Neural progenitor cell (in vitro differentiated cells): ENCODE measurements at regions not wholly inside any gene's neighbourhood (a gene's known extent, or its start where the extent isn't known, plus 50 kb on each side); places are given as distances from the start of the nearest gene placed in this dataset.
A peak's percentile ranks its signal among the peaks of the same experiment; 100 is the strongest.

Source experiments
- DNase-seq: peaks from one replicate; pipeline ENCODE4 v3.0.0-alpha.2; 2016; ENCODE audit warnings: low spot score
- H2AFZ ChIP-seq: fragments of 200-600 bp; sonication (generic); replicated peaks from 2 replicates; pipeline ENCODE4 v1.6.1; 2016; ENCODE audit warnings: antibody characterized with exemption
- H3F3A ChIP-seq: fragments of 200-600 bp; sonication (generic); 2 replicates; pipeline ENCODE4 v1.6.1; 2016; ENCODE audit warnings: antibody characterized with exemption, low read depth
- H3K27ac ChIP-seq: fragments of 200-600 bp; sonication (generic); 2 replicates; pipeline ENCODE4 v1.5.1; 2016; ENCODE audit warnings: mild to moderate bottlenecking
- H3K27me3 ChIP-seq: fragments of 200-600 bp; sonication (generic); 2 replicates; pipeline ENCODE4 v1.6.1; 2016; ENCODE audit warnings: mild to moderate bottlenecking, moderate library complexity
- H3K36me3 ChIP-seq: fragments of 200-600 bp; sonication (generic); 2 replicates; pipeline ENCODE4 v1.5.1; 2016
- H3K4me1 ChIP-seq: fragments of 200-600 bp; sonication (generic); 2 replicates; pipeline ENCODE4 v1.6.1; 2016; ENCODE audit warnings: mixed run types
- H3K4me2 ChIP-seq: fragments of 200-600 bp; sonication (generic); 2 replicates; pipeline ENCODE4 v1.6.1; 2016
- H3K4me3 ChIP-seq: fragments of 200-600 bp; sonication (generic); 2 replicates; pipeline ENCODE4 v1.5.1; 2016
- H3K79me2 ChIP-seq: fragments of 200-600 bp; sonication (generic); 2 replicates; pipeline ENCODE4 v1.6.1; 2016; ENCODE audit warnings: low read depth
- H3K9ac ChIP-seq: fragments of 200-600 bp; sonication (generic); 2 replicates; pipeline ENCODE4 v1.6.1; 2016
- H3K9me3 ChIP-seq: fragments of 200-600 bp; sonication (generic); 2 replicates; pipeline ENCODE4 v1.5.1; 2016; ENCODE audit warnings: low read depth
- H4K20me1 ChIP-seq: fragments of 200-600 bp; sonication (generic); 2 replicates; pipeline ENCODE4 v1.6.1; 2016; ENCODE audit warnings: low read depth
- H3K27ac Mint-ChIP-seq: 3 replicates; pipeline ENCODE4 v1.8.0; 2021; ENCODE audit warnings: mixed read lengths
- H3K27me3 Mint-ChIP-seq: 2 replicates; pipeline ENCODE4 v1.8.0; 2022; ENCODE audit warnings: low read depth, mild to moderate bottlenecking, inconsistent platforms, moderate library complexity, mixed read lengths; ENCODE audit not compliant: insufficient read depth
- H3K36me3 Mint-ChIP-seq: 3 replicates; pipeline ENCODE4 v1.8.0; 2021; ENCODE audit warnings: mixed read lengths
- H3K4me1 Mint-ChIP-seq: 3 replicates; pipeline ENCODE4 v1.8.0; 2021; ENCODE audit warnings: mixed read lengths
- H3K4me3 Mint-ChIP-seq: 3 replicates; pipeline ENCODE4 v1.8.0; 2021; ENCODE audit warnings: mild to moderate bottlenecking, moderate library complexity, mixed read lengths
- H3K9me3 Mint-ChIP-seq: 3 replicates; pipeline ENCODE4 v1.8.0; 2020; ENCODE audit warnings: mixed read lengths
- EZH2 ChIP-seq: fragments of 200-600 bp; sonication (generic); IDR thresholded peaks from 2 replicates; pipeline ENCODE4 v1.6.1; 2017; ENCODE audit warnings: antibody characterized with exemption, mild to moderate bottlenecking, moderate library complexity
- EZH2phosphoT487 ChIP-seq: fragments of 200-600 bp; sonication (generic); IDR thresholded peaks from 2 replicates; pipeline ENCODE4 v1.6.1; 2017; ENCODE audit warnings: antibody characterized with exemption
- TF ChIP-seq, protein P1 (sequence below): fragments of 200-600 bp; sonication (generic); IDR thresholded peaks from 2 replicates; pipeline ENCODE4 v1.5.1; 2017; ENCODE audit warnings: antibody characterized with exemption, mild to moderate bottlenecking

GRCh38 chr14:46250113-46250703, 401.4 kb downstream of the RPL10L start:
- no peak overlapping the region for H3K4me3 ChIP-seq
- H3K4me1 Mint-ChIP-seq = no peaks in the 10 kb centered on the region
- no peaks in the 10 kb centered on the region for H3K27me3 ChIP-seq
- DNase-seq = peak; percentile 21
- H3K27ac Mint-ChIP-seq = no peak overlapping the region
- TF ChIP-seq EZH2 = no peak
- no peak for TF ChIP-seq EZH2phosphoT487
- TF ChIP-seq, protein P1, sequence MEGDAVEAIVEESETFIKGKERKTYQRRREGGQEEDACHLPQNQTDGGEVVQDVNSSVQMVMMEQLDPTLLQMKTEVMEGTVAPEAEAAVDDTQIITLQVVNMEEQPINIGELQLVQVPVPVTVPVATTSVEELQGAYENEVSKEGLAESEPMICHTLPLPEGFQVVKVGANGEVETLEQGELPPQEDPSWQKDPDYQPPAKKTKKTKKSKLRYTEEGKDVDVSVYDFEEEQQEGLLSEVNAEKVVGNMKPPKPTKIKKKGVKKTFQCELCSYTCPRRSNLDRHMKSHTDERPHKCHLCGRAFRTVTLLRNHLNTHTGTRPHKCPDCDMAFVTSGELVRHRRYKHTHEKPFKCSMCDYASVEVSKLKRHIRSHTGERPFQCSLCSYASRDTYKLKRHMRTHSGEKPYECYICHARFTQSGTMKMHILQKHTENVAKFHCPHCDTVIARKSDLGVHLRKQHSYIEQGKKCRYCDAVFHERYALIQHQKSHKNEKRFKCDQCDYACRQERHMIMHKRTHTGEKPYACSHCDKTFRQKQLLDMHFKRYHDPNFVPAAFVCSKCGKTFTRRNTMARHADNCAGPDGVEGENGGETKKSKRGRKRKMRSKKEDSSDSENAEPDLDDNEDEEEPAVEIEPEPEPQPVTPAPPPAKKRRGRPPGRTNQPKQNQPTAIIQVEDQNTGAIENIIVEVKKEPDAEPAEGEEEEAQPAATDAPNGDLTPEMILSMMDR = peak; percentile 78
- H3K4me1 ChIP-seq = no peaks in the 10 kb centered on the region
- no peak overlapping the region for H3K4me2 ChIP-seq
- no peaks in the 10 kb centered on the region for H3K36me3 Mint-ChIP-seq
- no peaks in the 10 kb centered on the region for H3F3A ChIP-seq
- no peaks in the 10 kb centered on the region for H4K20me1 ChIP-seq
- H3K9me3 Mint-ChIP-seq = peaks cover 3% of the 10 kb centered on the region
- no peak overlapping the region for H3K27ac ChIP-seq
- no peaks in the 10 kb centered on the region for H3K9me3 ChIP-seq
- no peak overlapping the region for H3K9ac ChIP-seq
- H3K4me3 Mint-ChIP-seq = no peak overlapping the region
- no peaks in the 10 kb centered on the region for H3K79me2 ChIP-seq
- no peak overlapping the region for H2AFZ ChIP-seq
- H3K27me3 Mint-ChIP-seq = no peaks in the 10 kb centered on the region
- no peaks in the 10 kb centered on the region for H3K36me3 ChIP-seq

DNA sequence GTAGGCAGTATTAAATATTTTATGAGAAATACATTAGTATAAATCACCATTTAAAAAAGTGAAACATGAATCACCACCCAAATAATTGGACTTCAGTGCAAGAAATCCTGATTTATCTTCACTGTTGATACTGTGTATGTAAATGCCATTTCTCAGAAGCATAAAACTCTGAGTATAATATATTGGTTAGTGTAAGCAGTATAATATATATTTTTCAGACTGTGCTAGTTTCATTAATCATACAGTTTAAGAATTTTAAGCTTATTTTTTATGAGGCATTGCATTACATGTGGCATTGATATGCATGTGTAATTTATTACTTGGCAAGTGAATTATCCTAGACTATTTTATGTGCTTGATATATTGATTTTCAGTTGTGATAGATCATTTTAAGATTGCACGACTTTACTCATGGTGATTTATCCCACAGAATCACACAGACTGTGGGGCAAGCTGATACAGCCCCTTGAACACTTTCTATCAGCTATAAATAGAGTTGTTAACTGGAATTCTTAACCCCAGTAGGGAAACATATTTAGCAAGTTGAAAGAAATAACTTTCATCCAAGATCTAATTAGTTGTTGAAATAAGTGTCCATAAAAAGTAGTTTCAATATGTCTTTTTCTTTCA, 403.5 kb downstream of the RPL10L start:
- TF ChIP-seq EZH2phosphoT487 (no peak), EZH2 (no peak)
- TF ChIP-seq, protein P1 = no peak
- no peak overlapping the region for H3K27ac ChIP-seq
- no peaks in the 10 kb centered on the region for H3K4me1 ChIP-seq
- Mint-ChIP-seq H3K36me3 (no peaks in the 10 kb centered on the region), H3K9me3 (no peaks in the 10 kb centered on the region), H3K27me3 (no peaks in the 10 kb centered on the region), H3K4me1 (no peaks in the 10 kb centered on the region), H3K4me3 (no peak overlapping the region), H3K27ac (no peak overlapping the region)
- no peaks in the 10 kb centered on the region for H3F3A ChIP-seq
- H2AFZ ChIP-seq = no peak overlapping the region
- no peaks in the 10 kb centered on the region for H3K9me3 ChIP-seq
- H3K4me3 ChIP-seq = no peak overlapping the region
- no peak overlapping the region for H3K9ac ChIP-seq
- no peaks in the 10 kb centered on the region for H3K36me3 ChIP-seq
- H3K4me2 ChIP-seq = no peak overlapping the region
- DNase-seq = no peak
- H3K79me2 ChIP-seq = no peaks in the 10 kb centered on the region
- H3K27me3 ChIP-seq = no peaks in the 10 kb centered on the region
- no peaks in the 10 kb centered on the region for H4K20me1 ChIP-seq

- no peaks in the 10 kb centered on the region for H4K20me1 ChIP-seq
- Mint-ChIP-seq H3K4me3 (no peak overlapping the region), H3K27me3 (no peaks in the 10 kb centered on the region), H3K4me1 (no peaks in the 10 kb centered on the region), H3K9me3 (no peaks in the 10 kb centered on the region), H3K27ac (no peak overlapping the region), H3K36me3 (no peaks in the 10 kb centered on the region)
- H3K9ac ChIP-seq = no peak overlapping the region
- H3K27ac ChIP-seq = no peak overlapping the region
- no peak for DNase-seq
- TF ChIP-seq EZH2 = no peak
- no peak for TF ChIP-seq EZH2phosphoT487
- TF ChIP-seq, protein P1 = no peak
- H3K36me3 ChIP-seq = no peaks in the 10 kb centered on the region
- no peaks in the 10 kb centered on the region for H3K79me2 ChIP-seq
- H3K4me2 ChIP-seq = no peak overlapping the region
- no peaks in the 10 kb centered on the region for H3K27me3 ChIP-seq
- H2AFZ ChIP-seq = peak overlapping the region; percentile 29
- H3K4me3 ChIP-seq = no peak overlapping the region
- H3K9me3 ChIP-seq = no peaks in the 10 kb centered on the region
- H3K4me1 ChIP-seq = no peaks in the 10 kb centered on the region
- H3F3A ChIP-seq = no peaks in the 10 kb centered on the region
Observed at GRCh38 chr14:46245276-46245675, 406.3 kb downstream of the RPL10L start.
